NCI-H524 (cell line): ENCODE measurements at regions not wholly inside any gene's neighbourhood (a gene's known extent, or its start where the extent isn't known, plus 50 kb on each side); places are given as distances from the start of the nearest gene placed in this dataset.
A peak's percentile ranks its signal among the peaks of the same experiment; 100 is the strongest.

Source experiments
- DNase-seq, 2 experiments: peaks; one replicate each; lab custom pipeline; 2025; lab: John Stamatoyannopoulos, UW

GRCh38 chr22:48618326-48618725, 1209.3 kb downstream of the BRD1 start:
- DNase-seq = no peak

DNA sequence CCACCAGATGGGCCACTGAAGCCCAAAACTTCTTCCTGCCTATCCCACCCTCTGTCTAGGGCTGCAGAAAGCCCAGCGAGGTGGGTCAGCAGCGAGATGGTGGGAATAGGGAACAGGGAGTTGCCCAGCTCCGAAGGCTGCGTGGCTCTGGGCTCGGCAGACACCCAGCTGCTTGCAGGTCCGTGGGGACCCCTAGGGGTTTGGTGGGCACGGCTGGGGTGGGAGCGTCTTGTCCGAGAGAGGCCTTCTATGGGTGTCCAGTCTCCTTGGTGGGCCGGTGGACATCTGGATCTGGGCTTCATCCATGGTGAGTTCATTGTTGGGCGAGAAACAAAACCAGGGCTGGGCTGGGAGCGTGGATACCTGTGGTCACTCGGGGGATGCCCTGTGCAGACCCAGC, 1211.0 kb downstream of the BRD1 start:
- no peak for DNase-seq

DNA sequence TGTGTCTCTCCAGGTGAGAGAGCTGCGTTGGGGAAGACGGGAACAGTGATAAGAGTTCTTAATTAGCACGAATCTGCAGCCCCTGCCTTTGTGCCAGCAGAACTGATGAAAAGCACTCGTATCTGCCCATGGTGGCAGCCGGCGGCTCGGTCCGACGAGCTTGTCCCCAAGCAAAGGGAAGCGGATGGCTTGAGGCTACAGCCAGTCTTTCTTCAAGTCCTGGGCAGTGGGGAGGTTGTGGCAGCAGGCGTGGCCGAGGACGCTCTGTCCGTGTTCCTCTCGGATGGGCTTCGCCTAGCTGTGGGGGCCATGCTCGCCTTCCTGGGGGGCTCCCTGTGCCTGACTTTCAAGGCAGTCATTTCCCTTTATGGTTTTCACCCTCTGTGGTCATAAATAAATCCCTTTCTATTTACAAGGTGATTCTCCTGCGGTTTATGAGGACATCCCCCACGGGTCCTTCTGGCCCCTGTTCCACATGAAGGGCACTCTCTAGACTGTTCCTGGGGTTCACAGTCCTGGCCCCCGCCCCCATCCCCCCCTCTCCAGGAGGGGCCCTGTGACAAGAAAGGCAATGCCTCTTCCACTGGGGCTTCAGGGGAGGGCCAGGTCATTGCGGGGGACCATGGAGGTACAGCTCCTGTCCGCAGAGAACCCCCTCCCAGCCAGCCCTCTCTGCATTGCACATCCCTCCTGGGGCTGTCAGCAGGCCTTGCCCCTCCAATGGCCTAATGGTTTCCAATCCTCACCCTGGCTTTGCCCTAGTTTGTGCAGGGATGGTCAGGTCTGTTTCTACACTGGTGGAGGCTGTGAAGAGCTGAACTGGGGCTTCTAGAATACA, 1212.3 kb downstream of the BRD1 start:
- DNase-seq = no peak

GRCh38 chr22:48613566-48614200, 1214.0 kb downstream of the BRD1 start:
- DNase-seq = no peak

- no peak for DNase-seq
Measured at GRCh38 chr22:48612077-48612995, 1215.3 kb downstream of the BRD1 start.

GRCh38 chr22:48609279-48609865, 1218.3 kb downstream of the BRD1 start:
- DNase-seq = no peak

DNA sequence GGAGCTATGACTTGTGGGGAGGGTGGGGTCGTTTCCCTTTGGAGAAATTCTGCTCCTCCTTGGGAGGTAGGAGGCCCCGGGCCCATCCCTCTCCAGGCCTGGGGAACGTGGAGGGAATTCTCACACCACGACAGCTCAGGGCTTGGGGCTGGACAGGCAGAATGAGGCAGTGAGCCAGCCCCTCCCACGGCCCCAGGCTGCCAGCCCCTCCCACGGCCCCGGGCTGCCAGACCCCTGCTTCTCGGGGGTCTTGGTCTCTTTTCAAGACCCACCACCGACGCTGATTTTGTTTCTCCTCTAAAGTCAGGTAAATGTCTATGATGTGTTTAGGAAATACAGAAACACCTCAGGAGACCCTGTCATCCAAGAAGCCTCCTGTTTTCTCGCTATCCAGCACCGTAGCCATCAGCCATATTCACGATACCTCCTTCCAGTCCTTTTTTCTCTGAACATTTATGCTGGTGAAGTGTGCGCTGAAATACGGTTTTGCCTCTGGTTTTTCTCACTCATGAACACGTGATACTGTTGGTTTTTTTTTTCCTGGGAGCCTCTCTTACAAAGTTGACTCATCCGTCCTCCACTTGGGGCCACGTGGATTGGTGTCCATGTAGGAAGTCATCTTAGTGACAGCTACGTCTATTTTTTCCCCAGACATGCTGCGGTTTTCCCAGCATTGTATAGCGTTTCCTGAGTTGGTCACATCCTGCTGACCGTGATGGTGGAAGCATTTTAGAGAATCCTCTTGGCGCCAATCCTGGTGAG, 1219.6 kb downstream of the BRD1 start:
- DNase-seq = no peak

- no peak for DNase-seq
Measured at GRCh38 chr22:48606684-48607307, 1220.9 kb downstream of the BRD1 start.

DNA sequence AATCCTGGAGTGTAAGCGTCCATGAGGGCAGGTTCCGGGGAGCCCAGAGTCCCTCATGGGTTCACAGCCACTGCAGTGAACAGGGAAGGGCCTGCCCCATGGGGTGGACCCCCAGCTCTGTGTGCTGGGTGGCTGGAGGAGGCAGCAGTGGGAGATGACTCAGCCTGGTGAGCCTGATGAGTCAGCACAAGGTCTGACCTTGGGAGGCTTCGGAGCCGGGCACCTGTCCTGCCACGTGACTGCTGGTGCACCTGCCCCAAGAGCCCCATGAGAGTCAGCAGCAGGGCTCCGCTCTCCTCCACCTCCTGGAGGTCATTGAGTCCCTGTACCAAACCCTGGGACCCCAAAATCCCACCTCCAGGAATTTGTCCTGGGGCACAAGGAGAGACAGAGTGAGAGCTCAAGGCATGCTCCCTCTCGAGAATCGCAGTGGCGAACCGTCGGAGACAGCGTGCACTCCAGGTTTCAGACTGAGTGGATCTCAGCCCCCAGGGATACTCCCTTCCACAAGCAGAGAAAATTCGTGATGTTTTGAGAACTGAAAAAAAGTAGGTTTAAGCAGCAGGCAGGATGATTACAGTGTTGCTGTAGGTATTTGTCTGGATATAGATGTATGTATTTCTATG, 1221.7 kb downstream of the BRD1 start:
- DNase-seq = no peak

DNA sequence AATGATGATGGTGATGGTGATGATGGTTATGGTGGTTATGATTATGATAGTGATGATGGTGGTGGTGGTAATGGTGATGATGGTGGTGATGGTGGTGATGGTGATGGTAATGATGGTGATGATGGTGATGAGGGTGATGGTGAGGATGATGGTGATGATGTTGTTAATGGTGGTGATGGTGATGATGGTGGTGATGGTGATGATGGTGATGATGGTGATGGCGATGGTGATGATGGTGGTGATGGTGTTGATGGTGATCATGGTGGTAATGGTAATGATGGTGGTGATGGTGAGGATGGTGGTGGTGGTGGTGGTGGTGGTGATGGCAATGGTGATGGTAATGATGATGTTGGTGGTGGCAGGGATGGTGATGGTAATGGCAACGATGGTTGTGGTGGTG, 1222.5 kb downstream of the BRD1 start:
- DNase-seq = no peak

GRCh38 chr22:48603621-48604320, 1223.9 kb downstream of the BRD1 start:
- no peak for DNase-seq

DNA sequence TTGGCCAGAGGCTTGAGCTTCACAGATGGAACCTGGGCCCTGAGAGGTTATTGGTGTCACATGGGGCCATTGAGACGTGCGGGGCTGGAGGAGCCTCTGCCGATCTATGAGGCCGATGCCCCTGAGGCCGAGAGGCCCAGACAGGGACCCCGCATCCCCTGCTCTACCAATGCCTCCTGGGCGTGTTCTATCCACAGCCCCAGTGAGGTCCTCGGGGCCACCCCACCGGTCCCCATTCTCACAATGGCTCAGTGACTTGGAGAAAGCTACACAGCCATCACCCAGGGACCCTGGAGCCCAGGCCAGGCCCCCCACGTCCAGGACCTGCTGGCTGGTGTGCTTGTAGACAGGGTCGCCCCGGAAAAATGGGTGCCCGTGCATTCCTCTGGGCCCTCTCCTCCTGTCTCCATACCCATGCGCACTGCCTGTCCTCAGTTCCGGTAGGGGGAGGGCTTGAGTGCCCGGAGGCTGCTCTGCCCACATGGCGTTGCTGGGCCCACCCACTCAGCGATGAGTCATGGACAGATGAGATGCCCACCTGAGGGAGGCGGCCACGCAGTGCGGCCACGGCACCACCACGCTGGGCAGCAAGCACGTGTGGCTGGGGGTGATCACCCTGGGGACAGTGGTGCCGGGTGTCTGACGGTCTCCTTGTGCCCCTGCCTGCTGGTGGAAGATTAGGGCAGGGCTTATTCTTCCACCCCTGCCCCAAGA, 1224.7 kb downstream of the BRD1 start:
- no peak for DNase-seq

DNA sequence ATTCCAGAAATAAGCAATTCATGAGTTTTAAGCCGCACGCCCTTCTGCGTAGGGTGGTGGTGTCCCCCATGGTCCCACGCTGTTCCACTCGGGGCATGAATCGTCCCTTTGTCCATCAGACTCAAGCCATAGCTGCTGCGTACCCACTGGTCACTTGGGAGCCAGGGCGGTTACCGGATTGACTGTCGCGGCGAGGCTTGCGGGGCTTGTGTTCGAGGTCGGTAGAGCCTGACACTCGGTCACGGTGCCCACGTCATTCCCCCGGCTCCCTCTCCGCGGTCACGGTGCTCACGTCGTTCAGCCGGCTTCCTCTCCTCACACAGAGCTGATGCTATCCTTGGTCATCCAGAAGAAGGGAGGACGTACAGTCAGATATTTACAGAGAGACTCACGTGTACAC, 1227.0 kb downstream of the BRD1 start:
- DNase-seq = no peak

DNA sequence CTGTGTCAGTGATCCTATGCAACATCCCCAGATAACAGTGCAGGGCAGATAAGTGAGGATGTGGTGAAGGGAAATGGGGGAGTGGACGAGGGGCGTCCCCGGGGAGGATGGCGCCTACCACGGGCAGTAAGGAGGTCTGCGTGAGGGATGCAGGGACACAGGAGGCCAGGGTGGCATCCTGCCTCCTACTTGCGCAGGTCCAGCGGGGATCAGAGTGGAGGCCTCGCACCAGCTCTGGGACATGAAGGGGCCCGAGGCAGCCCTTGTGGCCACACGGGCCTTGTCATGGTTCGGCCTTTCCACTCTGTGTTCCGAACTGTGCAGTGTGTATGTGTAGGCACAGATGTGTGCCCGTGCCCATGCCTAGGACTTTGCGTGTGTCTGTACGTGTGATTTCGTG, 1227.5 kb downstream of the BRD1 start:
- DNase-seq = no peak

GRCh38 chr22:48599346-48599745, 1228.3 kb downstream of the BRD1 start:
- no peak for DNase-seq

- DNase-seq = peak; percentile 84 to 92
Measured at GRCh38 chr22:48596111-48596850, 1231.4 kb downstream of the BRD1 start.

- peak; percentile 65 to 85 for DNase-seq
Measured at GRCh38 chr22:48595511-48595905, 1232.2 kb downstream of the BRD1 start.

GRCh38 chr22:48594757-48595510, 1232.7 kb downstream of the BRD1 start:
- DNase-seq = peak; percentile 42 to 61
